ENCODE measurements at regions not wholly inside any gene's neighbourhood (a gene's known extent, or its start where the extent isn't known, plus 50 kb on each side); places are given as distances from the start of the nearest gene placed in this dataset.

DNA sequence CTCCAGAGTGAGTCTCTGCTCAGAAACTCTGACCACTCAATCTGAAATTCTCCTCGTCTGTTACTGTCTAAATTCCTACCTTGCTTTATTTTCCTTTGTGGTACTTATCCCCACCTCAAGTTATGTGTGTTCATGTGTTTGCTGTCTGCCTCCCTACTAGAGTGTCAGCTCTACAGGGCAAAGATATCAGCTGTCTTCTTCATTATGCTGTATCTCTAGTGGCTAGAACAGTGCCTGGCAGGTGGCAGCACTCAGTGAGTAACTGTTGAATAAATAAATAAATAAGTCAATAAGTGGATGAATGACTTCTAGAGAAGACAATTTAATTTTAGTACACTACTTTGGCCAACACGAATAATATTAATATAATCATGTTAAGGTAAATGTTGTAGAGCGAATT, 92.3 kb downstream of the BOD1 start:
- no peak for DNase-seq

DNA sequence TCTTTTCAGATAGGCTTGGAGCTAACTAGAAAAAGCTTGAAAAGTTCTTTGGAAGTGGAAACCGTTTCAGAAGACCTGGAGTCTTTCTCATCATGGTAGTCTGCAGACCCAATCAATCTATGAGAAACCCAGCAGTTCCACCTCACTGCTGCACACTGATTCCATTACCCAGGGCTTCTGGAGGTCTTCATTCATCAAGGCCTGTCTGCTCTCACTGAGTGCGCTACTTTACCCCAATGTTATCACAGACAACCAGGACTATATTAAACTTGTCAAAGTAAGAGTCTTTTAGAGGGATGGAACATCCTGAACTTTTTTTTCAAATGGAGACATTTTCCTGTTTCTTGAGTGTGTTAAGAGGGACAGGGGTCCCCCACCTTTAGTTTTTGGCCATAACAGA, 93.1 kb downstream of the BOD1 start:
- no peak for DNase-seq

DNA sequence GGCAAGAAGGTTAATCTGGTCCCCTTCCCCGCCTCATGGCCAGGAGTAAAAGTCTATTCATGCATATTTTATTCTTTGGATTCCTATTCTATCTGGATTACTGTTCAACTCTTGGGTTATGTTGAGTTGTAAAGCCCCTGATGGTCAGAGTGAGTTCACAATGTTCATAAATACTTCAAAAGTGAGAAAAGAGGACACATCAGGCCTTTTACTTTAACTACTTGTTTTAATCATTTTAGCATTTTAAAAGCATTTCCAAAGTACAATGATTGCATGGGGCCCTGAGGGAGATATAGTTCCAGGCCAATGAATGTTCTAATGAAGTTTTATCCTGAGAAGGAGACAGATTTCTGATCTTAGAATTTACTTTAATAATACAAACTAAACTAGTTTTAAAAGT, 93.9 kb downstream of the BOD1 start:
- DNase-seq: no peak

DNA sequence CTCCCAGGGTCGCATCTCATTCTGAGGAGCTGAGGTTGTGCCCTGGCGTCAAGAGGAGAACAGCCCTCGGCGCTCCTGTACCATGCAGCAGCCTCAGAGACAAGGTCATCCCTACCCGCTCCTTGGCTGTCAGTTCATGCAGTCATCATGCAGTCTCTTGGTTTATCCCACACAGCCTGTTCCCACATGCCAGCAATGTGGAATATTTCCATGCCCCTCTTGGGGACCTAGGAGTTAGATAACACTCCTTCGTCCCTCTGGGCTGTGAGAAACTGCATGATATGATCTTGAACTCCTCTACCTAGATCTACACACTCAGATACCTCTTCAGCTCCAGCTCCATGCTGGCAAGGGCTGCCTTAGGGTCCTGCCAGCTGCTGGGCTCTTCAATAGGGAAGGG, 97.6 kb downstream of the BOD1 start:
- DNase-seq: no peak

DNA sequence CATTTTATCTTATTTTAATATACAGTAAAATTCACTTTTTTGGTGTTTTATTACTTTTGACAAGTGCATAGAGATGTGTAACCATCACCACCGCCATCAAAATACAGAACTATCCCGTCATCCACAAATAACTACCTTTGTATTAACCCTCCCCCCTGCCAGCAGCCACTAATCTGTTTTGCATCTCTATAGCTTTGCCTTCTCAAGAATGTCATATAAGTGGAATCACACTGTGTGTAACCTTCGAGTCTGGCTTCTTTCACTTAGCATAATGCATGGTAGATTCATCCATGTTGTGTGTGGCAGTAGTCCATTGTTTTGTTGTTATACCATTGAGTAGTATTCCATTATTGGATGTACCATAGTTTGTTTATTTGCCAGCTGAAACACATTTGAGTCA, 98.8 kb downstream of the BOD1 start:
- DNase-seq: no peak

DNA sequence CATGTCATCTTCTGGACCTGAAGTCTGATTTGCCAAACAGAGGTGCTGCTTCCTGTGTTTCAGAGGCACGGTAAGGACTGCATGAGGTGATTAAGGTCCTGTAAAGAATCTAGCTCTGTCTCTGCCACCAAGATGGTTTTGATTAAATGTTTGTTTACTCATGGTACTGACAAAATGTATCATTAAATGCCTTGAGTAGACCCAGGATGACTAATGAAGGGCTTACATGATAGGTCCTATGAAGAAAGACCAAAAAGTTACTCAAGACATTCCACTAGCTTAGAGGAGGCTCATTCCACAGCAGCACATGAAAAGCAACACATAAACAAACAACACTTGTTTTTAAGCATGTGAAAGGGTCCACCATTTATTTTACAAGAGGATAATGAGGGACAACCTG, 100.9 kb downstream of the BOD1 start:
- no peak for DNase-seq

DNA sequence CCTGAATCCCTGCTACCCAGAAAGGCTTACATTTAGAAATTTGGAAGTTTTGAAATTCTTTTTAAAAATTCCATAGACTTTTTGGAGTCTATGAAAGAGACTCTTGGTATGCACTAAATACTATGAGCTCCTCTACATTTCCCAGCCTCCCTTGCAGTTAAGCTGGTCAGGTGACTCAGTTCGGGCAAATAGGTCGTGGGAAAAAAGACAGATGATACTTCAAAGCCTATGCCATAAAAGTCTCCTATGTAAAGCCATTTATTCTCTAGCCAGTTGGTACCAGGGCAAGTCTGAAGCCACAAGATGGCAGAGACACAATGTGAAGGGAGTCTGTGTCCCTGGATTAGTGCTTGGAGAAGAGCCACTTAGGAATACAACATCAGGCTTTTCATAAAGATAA, 101.8 kb downstream of the BOD1 start:
- no peak for DNase-seq

DNA sequence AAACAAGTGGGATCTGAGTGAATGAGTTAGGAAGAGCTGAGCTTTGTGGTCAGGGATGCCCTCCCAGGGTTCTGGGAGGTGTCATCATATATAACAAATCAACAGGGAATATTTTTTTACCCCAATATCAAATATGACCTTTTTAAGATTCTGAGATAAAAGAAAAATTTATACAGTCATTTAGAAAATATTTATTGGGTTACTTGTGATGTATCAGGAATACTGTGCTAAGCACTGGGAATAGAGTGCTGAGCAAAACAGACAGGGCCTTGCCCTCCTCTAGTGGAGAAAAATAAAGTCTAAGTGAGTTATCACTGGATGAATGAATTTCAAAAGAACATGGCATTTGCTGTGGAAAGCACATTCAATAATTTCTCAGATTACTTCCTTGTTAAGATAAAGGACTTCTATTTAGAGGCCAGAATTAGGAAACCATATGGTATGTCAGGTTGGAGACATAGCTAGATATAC, 102.9 kb downstream of the BOD1 start:
- no peak for DNase-seq

DNA sequence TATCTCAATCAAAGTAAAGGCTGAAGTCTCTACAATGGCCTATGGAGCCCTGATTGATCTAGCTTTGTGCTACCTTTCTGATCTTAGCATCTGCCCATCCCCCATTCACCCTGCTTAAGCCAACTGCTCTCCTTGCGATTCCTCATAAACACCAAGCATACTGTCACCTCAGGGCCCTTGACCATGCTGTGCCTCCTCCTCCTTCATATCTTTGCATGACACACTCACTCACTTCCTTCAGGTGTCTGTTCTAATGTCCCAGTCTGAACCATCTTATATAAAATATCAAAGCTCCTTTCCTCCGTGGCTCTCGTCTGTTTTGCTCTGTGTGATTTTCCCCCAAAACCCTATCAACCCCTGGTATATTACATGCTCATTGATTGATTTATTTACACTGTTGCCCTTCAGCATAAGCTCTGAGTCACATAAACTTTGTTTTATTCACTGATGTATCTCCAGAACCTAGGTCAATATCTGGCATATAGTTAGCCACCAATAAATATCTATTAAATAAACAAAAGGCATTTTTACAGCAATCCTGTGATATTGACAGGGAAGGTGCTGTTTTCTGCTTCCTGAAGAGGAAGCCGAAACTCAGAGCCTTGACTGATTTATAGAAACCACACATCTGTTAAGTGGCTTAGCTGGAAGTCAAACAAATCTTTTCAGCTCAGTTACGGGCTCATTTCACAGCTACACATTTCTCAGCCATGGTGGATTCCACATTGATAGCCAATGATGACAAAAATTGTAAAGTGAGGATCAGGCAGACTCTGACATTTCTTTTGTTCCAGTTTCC, 103.6 kb downstream of the BOD1 start:
- DNase-seq: no peak

DNA sequence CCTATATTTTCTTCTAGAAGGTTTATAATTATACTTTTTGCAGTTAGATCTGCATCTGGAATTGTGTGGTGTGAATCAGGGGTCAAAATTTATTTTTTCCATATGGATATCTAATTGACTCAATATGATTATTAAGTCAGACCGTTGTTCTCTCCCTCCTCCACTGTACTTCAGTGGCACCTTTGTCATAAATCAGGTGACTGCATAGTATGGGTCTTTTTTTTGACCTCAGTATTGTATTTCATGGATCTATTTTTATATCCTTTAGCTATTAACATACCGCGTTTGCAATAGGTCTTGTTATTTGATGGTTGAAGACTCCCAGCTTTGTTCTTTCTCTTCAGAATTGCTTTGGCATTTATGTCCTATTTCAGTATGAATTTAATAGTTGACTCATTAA, 107.4 kb downstream of the BOD1 start:
- no peak for DNase-seq

DNA sequence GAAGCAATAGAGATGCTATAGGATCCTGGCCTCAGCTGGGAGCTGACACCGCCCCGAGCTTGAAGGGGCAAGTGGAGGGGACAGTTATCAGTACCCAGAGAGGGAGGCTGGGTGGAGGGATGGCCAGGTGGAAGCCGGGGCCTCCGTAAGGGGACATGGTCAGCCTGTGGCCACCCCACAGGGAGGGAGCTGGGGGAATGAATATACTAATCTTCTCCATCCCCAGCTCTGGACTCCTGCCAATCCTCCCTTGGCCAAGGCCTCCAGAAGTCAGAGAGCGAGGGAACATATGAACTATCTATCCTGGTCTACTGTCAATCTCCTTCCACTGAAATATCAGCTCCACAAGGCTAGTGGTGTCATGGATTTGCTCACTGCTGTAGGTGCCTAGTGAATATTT, 109.3 kb downstream of the BOD1 start:
- DNase-seq: no peak

DNA sequence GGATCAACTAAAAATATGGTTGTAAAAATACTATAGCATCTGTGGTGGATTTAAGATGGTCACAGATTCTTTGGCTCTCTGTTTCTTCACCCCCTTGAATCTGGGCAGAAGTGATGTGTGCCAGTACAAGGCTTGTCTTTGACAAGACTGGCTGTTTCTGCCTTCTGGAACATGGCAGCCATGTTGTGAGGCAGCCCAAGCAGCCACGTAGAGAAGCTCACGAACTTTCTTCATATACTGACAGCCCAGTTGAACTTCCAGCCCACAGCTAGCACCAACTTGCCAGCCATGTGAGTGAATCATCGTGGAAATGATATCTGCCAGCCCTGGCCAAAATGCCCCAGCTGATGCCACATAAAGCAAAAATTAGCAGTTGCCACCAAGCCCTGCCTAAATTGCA, 110.8 kb downstream of the BOD1 start:
- no peak for DNase-seq

DNA sequence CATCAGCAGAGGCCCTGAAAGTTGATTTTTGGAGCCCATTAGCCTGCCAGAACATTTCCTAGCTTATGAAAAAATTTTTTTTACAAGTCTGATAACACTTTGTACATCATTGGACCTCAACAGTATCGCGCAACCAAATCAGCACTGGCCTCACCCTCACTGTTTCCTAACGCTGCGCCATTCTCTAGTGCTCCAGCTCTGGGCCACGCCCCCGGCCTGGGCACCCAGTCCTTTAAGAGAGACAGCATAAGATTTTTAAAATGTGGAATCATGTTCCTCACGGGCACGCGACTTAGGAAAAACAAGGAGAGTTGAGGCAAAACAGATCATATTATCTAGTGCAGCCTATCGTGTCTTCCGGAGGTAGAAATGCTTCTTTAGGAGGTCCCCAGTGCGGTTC, 114.5 kb downstream of the BOD1 start:
- DNase-seq: no peak

DNA sequence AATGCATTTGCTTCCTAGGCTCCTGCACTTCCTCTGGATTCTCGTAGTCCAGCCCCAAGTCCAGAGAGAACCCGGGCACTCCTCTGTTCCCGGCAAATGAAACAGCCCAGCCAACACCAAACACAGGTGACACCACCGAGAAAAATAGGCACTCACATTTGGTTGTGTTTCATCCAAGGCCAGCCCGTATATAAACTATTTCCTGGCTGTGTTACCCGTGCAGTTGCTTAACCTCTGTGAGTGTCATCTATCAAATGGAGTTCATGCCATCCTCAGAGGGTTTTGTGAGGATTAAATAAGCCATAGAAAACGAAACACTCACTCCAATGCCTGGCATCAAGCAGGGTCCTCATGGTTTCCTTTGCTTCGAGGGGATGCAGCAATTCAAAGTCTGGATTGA, 115.2 kb downstream of the BOD1 start:
- DNase-seq: no peak

DNA sequence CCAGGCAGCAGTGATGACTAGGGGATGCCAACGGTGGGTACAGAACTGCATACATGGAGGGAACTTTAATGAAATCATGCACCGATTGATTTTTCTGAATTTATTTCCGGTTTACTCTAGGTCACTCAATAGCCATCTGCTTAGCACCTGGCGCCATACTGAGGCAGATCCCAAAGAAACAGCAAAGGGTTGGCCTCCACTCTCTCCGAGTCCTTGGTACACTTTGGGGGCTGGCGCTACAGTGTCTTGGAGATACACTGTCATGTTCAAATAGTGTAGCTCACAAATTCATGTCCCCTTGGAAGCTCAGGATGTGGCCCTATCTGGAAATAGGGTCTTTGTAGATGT, 116.3 kb downstream of the BOD1 start:
- DNase-seq: no peak

DNA sequence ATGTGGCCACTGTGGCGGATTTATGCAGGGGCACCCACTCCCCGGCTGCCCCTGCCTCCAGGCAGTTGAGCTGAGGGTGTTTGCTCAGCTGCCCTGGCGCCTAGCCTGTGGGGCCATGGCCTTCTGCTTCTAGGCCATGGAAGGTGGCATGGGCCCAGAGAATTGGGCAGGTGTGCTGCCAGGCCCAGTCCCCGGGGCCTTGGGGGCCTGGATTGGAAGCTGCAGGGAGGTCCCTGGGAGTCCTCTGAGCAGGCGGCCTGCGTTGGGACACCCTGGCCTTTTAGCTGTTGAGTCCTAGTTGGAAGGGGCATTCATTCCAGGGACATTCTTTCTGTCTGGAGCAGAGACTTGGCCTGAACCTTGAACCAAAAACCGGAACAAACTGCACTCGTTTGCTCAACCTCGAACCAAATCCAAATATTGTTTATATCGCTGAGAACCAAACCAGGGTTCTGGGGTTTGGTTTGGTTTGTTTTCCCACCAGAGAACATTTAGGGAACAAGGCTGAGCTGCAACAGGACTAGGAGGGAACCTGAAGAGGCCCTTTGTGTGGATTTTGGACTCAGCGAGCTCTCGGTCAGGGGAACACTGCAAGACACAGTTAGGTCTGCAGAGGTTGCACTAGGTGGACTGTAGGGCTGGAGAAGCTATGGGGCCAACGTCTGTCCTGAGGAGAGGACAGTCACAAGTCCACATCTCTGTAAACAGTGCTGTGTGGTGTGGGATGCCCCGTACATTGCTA, 116.8 kb downstream of the BOD1 start:
- no peak for DNase-seq

DNA sequence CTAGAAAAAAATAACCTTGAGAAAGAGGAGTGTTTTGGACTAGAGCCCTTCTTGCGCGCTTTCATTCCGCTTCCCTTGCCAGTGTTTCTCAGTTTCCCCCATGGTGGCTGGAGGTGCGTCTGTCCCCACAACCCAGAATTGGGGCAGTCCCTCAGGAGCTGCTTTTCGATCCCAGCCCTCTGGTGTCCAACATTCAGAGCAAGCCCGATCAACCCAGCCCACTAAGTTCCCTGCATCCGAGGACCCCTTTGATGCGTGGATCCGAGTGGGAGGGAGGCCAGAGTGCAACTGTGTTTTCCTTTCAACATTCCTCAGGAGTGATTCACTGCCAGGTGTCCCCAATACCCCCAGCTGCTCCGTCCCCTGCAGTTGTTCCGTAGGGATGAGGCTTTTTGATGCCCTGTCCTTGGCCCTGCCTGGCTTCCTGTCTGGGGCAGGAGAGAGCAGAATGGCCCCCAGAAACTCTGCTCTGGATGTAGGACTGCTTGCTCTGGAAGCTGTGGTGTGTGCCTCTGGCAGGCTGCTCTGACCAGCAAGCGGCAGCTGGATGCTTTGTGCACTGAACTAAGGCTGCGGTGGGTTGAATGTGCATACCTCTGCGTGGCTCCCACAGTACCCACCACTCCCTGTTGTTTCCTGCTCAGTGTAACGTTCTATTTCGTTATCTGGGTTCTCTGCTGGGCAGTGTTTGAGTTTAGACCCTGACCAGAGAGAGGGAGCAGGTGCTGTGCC, 117.5 kb downstream of the BOD1 start:
- no peak for DNase-seq

DNA sequence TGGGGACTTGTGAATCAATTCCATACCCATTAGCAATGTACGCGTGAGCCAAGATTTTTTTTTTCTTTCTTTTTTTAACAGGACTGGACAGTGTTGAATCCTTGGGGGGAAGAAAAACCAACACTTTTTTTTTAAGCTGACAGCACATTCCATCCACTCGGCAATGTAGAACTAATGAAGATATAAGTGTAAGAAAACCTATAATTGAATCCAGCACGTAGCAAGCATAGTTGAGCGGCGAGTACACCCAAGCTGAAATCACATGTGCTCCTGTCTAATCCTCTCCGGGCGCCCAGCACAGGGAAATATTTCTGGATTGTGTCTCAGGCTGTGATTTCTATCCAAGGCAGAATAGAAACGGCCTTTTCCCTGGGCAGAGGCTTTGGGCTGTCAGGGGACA, 118.2 kb downstream of the BOD1 start:
- DNase-seq: no peak

DNA sequence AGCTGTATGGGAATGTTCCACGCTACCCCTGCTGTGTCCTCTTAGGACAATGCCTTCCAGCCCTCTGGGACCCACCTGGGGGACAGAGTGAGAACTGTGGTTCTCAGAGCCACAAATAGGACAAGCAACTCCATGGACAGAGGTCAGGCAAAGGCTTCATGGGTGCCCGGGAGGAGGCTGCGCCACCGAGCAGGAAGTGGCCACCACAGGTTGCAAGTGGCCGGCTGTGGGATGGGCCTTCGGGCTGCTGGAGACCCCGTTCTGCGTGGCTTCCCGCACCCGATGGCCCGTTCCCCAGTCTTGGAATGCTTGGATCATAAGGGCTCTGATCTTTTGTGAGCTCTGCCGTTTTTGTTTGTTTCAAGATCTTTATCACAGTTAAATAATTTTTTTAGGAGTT, 118.8 kb downstream of the BOD1 start:
- DNase-seq: no peak

DNA sequence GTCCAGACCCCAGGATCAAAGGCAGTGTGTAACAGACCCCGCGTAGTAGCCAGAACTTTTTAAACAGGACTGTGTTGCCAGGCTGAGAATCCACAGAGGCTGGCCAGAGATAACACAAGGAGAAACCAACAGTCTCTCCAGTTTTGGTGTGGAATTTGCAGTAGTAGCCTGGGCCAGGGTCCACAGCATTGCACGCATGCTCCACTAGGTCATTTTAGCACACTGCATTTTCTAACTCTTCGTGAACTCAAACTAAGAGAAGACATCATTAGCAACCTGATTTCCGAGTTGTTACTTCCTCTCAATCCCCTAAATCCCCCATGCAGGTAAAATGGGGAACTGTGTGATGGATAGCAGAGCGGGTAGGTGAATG, 119.6 kb downstream of the BOD1 start:
- DNase-seq: no peak

DNA sequence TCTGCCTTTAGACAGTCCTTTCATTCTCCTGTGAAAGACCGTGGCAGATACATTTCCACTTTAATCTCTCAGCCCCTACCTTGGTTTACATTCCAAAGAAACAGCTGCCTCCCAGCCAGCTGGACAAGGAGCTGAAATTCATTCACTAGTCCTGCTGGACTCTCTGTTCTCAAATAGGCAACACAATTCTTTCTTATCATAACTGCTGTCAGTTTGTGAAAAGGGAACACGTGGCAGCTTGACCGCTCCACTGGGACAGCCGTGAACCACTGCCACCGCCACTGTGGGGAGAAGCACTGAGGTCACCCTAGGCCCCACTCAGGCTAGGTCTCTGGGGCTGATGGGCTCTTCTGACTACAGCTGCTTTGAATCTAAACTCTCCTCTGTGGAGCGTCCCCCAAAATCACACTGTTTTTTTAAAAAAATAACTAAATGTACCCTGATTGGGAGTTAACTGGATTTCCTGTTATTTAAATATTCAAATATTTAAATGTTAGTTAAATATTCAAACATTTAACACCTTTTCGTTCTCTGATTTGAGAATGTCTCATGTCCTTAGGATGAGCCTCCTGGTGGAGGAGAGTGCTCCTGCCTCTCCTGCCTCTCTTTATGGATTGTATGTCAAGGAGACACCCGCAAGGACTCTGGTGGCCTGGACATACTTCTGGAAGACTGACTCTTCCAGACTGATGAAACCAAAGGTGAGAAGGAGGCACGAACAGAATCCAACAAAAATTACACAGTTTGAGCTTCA, 120.1 kb downstream of the BOD1 start:
- no peak for DNase-seq

DNA sequence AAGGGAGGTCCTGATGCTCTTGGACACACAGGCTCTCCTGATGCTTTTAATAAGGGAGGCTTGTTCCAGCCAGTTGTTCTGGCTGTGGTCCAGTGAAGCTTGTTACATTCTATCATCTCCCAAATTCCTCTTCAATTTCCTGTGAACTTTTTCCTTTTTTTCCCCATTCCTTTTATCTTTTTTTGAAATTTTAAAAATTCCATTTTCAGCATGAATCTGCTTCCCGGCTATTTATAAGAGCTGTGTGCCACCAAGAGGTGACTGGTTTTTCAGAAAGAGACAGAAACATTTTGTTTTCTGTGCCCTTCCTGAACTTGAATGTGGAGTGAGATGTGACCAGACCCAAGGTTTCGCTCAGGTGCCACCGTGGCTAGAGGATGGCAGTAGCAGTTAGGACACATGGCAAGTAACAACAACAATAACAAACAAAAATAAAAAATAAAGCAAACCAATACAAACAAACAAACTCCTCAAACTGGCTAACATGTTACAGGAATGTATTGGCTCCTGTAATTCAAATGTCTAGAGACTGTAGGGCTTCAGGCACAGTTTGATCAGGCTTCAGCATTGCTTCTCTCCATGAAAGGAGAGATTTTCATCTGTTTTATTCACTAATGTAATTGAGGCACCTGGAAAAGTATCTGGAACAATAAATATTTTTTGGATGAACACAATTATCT, 121.1 kb downstream of the BOD1 start:
- no peak for DNase-seq

DNA sequence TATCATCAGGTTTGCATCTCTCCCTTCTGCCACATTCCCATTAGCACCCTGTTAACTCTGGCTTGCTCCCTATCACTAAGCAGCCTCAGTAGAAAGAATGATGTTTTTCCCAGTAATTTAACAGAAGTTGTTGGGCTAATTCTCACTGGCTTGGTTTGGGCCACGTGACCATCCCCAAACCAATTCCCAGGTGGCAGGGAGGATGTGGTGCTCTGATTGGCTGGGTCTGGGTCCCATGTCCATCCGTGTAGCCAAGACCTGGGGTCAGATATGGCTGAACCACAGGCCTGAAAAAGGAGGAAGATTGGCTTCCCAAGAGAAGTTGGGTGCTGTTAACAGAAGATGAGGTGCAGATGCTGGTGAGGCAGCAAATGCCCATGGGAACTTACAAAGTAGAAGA, 122.0 kb downstream of the BOD1 start:
- no peak for DNase-seq
